HepG2 (cell line): ENCODE measurements at regions not wholly inside any gene's neighbourhood (a gene's known extent, or its start where the extent isn't known, plus 50 kb on each side); places are given as distances from the start of the nearest gene placed in this dataset.

Experiments
- ATAC-seq: fragments of 200-7000 bp; cut with Tn5 transposase; 3 replicates; pipeline ENCODE4 v1.9.1; 2020; ENCODE audit warnings: mild to moderate bottlenecking, moderate library complexity
- BruUV-seq: library from RNA; stranded (reverse); fragments of 400-500 nt; replicated peaks from 2 replicates; lab custom pipeline; 2021; lab: Mats Ljungman, UMichigan
- CTCF ChIA-PET: fragments of 300-600 bp; formaldehyde crosslinking; extraction: SDS; loops from one replicate; lab custom pipeline; 2021; ENCODE audit warnings: low total read pairs, inconsistent platforms, low intra/inter-chr PET ratio; lab: Yijun Ruan, JAX
- POLR2A ChIA-PET: fragments of 350-600 bp; sonication (Branson Sonifier 250); formaldehyde crosslinking; loops from one replicate; lab custom pipeline; 2020; ENCODE audit warnings: antibody characterized with exemption, inconsistent platforms; lab: Yijun Ruan, JAX
- DNase-seq: peaks from one replicate; pipeline ENCODE4 v3.0.0-alpha.2; 2015; ENCODE audit warnings: low spot score
- FAIRE-seq: peaks from 3 replicates; lab custom pipeline; 2011; peaks lifted over from hg19 to GRCh38; lab: Jason Lieb, UNC
- H2AFZ ChIP-seq: one replicate; pipeline ENCODE4 v1.6.1; 2011; ENCODE audit warnings: low read length, inconsistent platforms
- H3K27ac ChIP-seq: fragments of 300-600 bp; 3 replicates; pipeline ENCODE4 v1.8.0; 2011; ENCODE audit warnings: mixed run types, mild to moderate bottlenecking, mixed read lengths, low read length, inconsistent platforms; ENCODE audit not compliant: insufficient read depth; ENCODE audit errors: extremely low read length
- H3K27me3 ChIP-seq, 2 experiments: fragments of 200-600 bp in 1 of 2; 2 replicates in 1 of 2; 3 replicates in 1 of 2; pipeline versions ENCODE4 v1.6.0 to v1.8.0; 2011; ENCODE audit warnings: low read length in 2 of 2, mild to moderate bottlenecking in 2 of 2, moderate library complexity in 2 of 2, inconsistent platforms in 1 of 2; ENCODE audit not compliant: insufficient read depth in 2 of 2, control insufficient read depth in 1 of 2
- H3K36me3 ChIP-seq, 2 experiments: fragments of 200-600 bp in 1 of 2; replicated peaks in 1 of 2; 2 replicates in 1 of 2; 3 replicates in 1 of 2; pipeline versions ENCODE4 v1.5.1 to v1.8.0; 2011; ENCODE audit warnings: low read length in 2 of 2, inconsistent platforms in 1 of 2; ENCODE audit not compliant: insufficient read depth in 2 of 2, control insufficient read depth in 1 of 2
- H3K4me1 ChIP-seq: 2 replicates; pipeline ENCODE4 v1.5.1; 2012; ENCODE audit warnings: low read length, inconsistent platforms; ENCODE audit not compliant: insufficient read depth
- H3K4me2 ChIP-seq: 2 replicates; pipeline ENCODE4 v1.6.0; 2011; ENCODE audit warnings: low read depth, low read length, inconsistent platforms
- H3K4me3 ChIP-seq, 3 experiments: fragments of 200-600 bp in 1 of 3; sonication (generic), shearing (Covaris generic) in 1 of 3; replicated peaks in 1 of 3; 2 replicates each; pipeline ENCODE4 v1.5.1; 2011 to 2016; ENCODE audit warnings: low read length in 3 of 3, inconsistent platforms in 2 of 3, low read depth in 2 of 3, mild to moderate bottlenecking in 2 of 3, control low read depth in 1 of 3, mixed read lengths in 1 of 3; ENCODE audit not compliant: insufficient read depth in 1 of 3
- H3K79me2 ChIP-seq: one replicate; pipeline ENCODE4 v1.6.1; 2011; ENCODE audit warnings: low read length, inconsistent platforms; ENCODE audit not compliant: insufficient read depth
- H3K9ac ChIP-seq: 2 replicates; pipeline ENCODE4 v1.6.0; 2011; ENCODE audit warnings: mild to moderate bottlenecking, low read depth, low read length, inconsistent platforms; ENCODE audit not compliant: insufficient read depth
- H3K9me3 ChIP-seq: 2 replicates; pipeline ENCODE4 v1.5.1; 2012; ENCODE audit warnings: mild to moderate bottlenecking, low read length
- H4K20me1 ChIP-seq: 2 replicates; pipeline ENCODE4 v1.6.0; 2011; ENCODE audit warnings: inconsistent platforms, mild to moderate bottlenecking, low read length, moderate library complexity; ENCODE audit not compliant: insufficient read depth
- ATF7 ChIP-seq, 2 experiments: fragments of 450-650 bp in 1 of 2; sonication (generic) in 1 of 2; formaldehyde crosslinking in 1 of 2; IDR thresholded peaks; 2 replicates each; pipeline versions ENCODE4 v1.4.0 to v1.6.1; 2016 to 2020; ENCODE audit warnings: antibody characterized with exemption in 1 of 2, mild to moderate bottlenecking in 1 of 2, missing genetic modification reagents in 1 of 2
- BHLHE40 ChIP-seq: IDR thresholded peaks from 2 replicates; pipeline ENCODE4 v1.6.1; 2011; ENCODE audit warnings: low read length, improper control_type of control experiment
- CREM ChIP-seq, 2 experiments: sonication (generic) in 1 of 2; formaldehyde crosslinking in 1 of 2; IDR thresholded peaks; 2 replicates each; pipeline versions ENCODE4 v1.4.0 to v1.6.1; 2016 to 2020; ENCODE audit warnings: antibody characterized with exemption in 1 of 2, mild to moderate bottlenecking in 1 of 2, missing genetic modification reagents in 1 of 2
- FOXP1 ChIP-seq, 2 experiments: fragments of 450-650 bp in 1 of 2; IDR thresholded peaks; 2 replicates each; pipeline ENCODE4 v1.6.1; 2017 to 2018; ENCODE audit warnings: antibody characterized with exemption in 1 of 2
- GRHL1 ChIP-seq: sonication (generic); formaldehyde crosslinking; conservative IDR thresholded peaks from 2 replicates; pipeline ENCODE4 v1.8.0; 2022; ENCODE audit warnings: missing genetic modification reagents
- NPAS2 ChIP-seq: sonication (generic); formaldehyde crosslinking; IDR thresholded peaks from 2 replicates; pipeline ENCODE4 v1.8.0; 2022; ENCODE audit warnings: mild to moderate bottlenecking, missing genetic modification reagents, borderline replicate concordance
- PLRG1 ChIP-seq: fragments of 450-650 bp; conservative IDR thresholded peaks from 2 replicates; pipeline ENCODE4 v1.6.1; 2016
- POGK ChIP-seq: sonication (generic); formaldehyde crosslinking; conservative IDR thresholded peaks from 2 replicates; pipeline ENCODE4 v1.8.0; 2022; ENCODE audit warnings: mild to moderate bottlenecking, moderate library complexity, missing genetic modification reagents
- PPARG ChIP-seq: conservative IDR thresholded peaks from 2 replicates; pipeline ENCODE4 v1.6.1; 2016; ENCODE audit warnings: missing biosample characterization, missing genetic modification reagents
- RARA ChIP-seq: IDR thresholded peaks from 2 replicates; pipeline ENCODE4 v1.6.1; 2016; ENCODE audit warnings: missing genetic modification reagents, missing compliant biosample characterization
- SRF ChIP-seq: IDR thresholded peaks from 2 replicates; pipeline ENCODE4 v1.6.1; 2011; ENCODE audit warnings: mild to moderate bottlenecking, low read depth, low read length, moderate library complexity
- THAP7 ChIP-seq: sonication (generic); formaldehyde crosslinking; IDR thresholded peaks from 2 replicates; pipeline ENCODE4 v1.8.1; 2023; ENCODE audit warnings: mild to moderate bottlenecking, missing genetic modification reagents
- ZKSCAN8 ChIP-seq: IDR thresholded peaks from 2 replicates; pipeline ENCODE4 v1.6.1; 2016; ENCODE audit warnings: borderline replicate concordance, missing genetic modification reagents, missing compliant biosample characterization
- ZNF17 ChIP-seq: sonication (generic); formaldehyde crosslinking; IDR thresholded peaks from 2 replicates; pipeline ENCODE4 v1.5.0; 2020; ENCODE audit warnings: mild to moderate bottlenecking, missing genetic modification reagents
- ZNF317 ChIP-seq: sonication (generic); formaldehyde crosslinking; IDR thresholded peaks from 2 replicates; pipeline ENCODE4 v1.5.0; 2020; ENCODE audit warnings: mild to moderate bottlenecking, missing genetic modification reagents
- ZNF484 ChIP-seq: sonication (generic); formaldehyde crosslinking; IDR thresholded peaks from 2 replicates; pipeline ENCODE4 v1.5.1; 2020; ENCODE audit warnings: mild to moderate bottlenecking, low read depth, missing genetic modification reagents, borderline replicate concordance
- ZNF781 ChIP-seq: sonication (generic); formaldehyde crosslinking; IDR thresholded peaks from 2 replicates; pipeline ENCODE4 v1.5.1; 2020; ENCODE audit warnings: borderline replicate concordance, mild to moderate bottlenecking, missing genetic modification reagents; ENCODE audit errors: not compliant biosample characterization
- ZNF839 ChIP-seq: sonication (generic); formaldehyde crosslinking; IDR thresholded peaks from 2 replicates; pipeline ENCODE4 v1.4.0; 2020; ENCODE audit warnings: missing genetic modification reagents, mild to moderate bottlenecking, borderline replicate concordance
- WGBS: methylation state at CpG from one replicate; pipeline ENCODE4 v1.1.6; 2017; ENCODE audit warnings: low lambda C conversion rate; 5-methylcytosine and 5-hydroxymethylcytosine counted together
- in situ Hi-C: cut with HindIII; loops from 2 replicates; pipeline ENCODE4 v1.10.0; 2017; ENCODE audit warnings: low pct_unique_long_range_greater_than_20kb; ENCODE audit not compliant: extremely low pct_ligation_motif_present
- intact Hi-C: fragments of 100-400 bp; cut with micrococcal nuclease; formaldehyde crosslinking; loops from one replicate; pipeline ENCODE4 v1.10.0; 2022; ENCODE audit not compliant: unreplicated experiment

GRCh38 chr20:51321343-51322163, 221.0 kb downstream of the NFATC2 start:
- POLR2A ChIA-PET, result no interaction called here
- no peak for TF ChIP-seq ZNF484 (CRISPR knock-in tag)
- no peak for TF ChIP-seq ZNF17 (CRISPR knock-in tag)
- TF ChIP-seq RARA (CRISPR knock-in tag), result no peak
- 0 out of 2 replicates have a peak, but pooled peaks have one; percentile 30 for TF ChIP-seq FOXP1 (IDR thresholded peaks at IDR 0.05)
- TF ChIP-seq FOXP1 (CRISPR knock-in tag; IDR thresholded peaks at IDR 0.05), result no peak
- TF ChIP-seq GRHL1 (CRISPR knock-in tag), result no peak
- TF ChIP-seq POGK (CRISPR knock-in tag), result no peak
- TF ChIP-seq PLRG1, result no peak
- TF ChIP-seq CREM (IDR thresholded peaks at IDR 0.05), result no peak
- TF ChIP-seq CREM (CRISPR knock-in tag; IDR thresholded peaks at IDR 0.05), result no peak
- no peak for TF ChIP-seq ZKSCAN8 (CRISPR knock-in tag)
- peak; percentile 22; the same call in 1 of the 2 replicates for TF ChIP-seq BHLHE40
- TF ChIP-seq ZNF839 (CRISPR knock-in tag), result no peak
- TF ChIP-seq ATF7 (IDR thresholded peaks at IDR 0.05), result peak; percentile 14; the same call in 1 of the 2 replicates
- no peak for TF ChIP-seq ATF7 (CRISPR knock-in tag; IDR thresholded peaks at IDR 0.05)
- no peak for TF ChIP-seq NPAS2 (CRISPR knock-in tag)
- TF ChIP-seq SRF, result no peak
- no peak for TF ChIP-seq ZNF781
- no peak for TF ChIP-seq PPARG (CRISPR knock-in tag)
- TF ChIP-seq ZNF317 (CRISPR knock-in tag), result no peak
- no peak for TF ChIP-seq THAP7 (CRISPR knock-in tag)

More at GRCh38 chr20:51321343-51322163, 221.0 kb downstream of the NFATC2 start:
- intact Hi-C loops (no loop called here), in situ Hi-C loops (loop anchor here (25.0 kb wide), 1 partner anchor 534 kb away; the partner anchor contains the start of gene BCAS4)
- Histone ChIP-seq H2AFZ (no peak overlapping the region), H3K36me3 (no peaks in the 10 kb centered on the region), H3K9me3 (no peaks in the 10 kb centered on the region), H3K79me2 (no peaks in the 10 kb centered on the region), H3K4me2 (no peak overlapping the region), H3K27ac (no peak overlapping the region), H3K9ac (no peak overlapping the region), H4K20me1 (no peaks in the 10 kb centered on the region), H3K4me3 (no peak overlapping the region), H3K4me1 (no peaks in the 10 kb centered on the region), H3K27me3 (peaks cover 4 to 58% of the 10 kb centered on the region in 2 experiments; a peak in 3 of 5 replicates)
- DNase-seq, result no peak
- WGBS, result 39% methylated on average over 17 of the region's 17 CpGs
- BruUV-seq, result no TSS peak
- ATAC-seq, result no peak
- no peak for FAIRE-seq
- CTCF ChIA-PET, result no interaction called here
